ENCODE measurements at regions not wholly inside any gene's neighbourhood (a gene's known extent, or its start where the extent isn't known, plus 50 kb on each side); places are given as distances from the start of the nearest gene placed in this dataset.

DNA sequence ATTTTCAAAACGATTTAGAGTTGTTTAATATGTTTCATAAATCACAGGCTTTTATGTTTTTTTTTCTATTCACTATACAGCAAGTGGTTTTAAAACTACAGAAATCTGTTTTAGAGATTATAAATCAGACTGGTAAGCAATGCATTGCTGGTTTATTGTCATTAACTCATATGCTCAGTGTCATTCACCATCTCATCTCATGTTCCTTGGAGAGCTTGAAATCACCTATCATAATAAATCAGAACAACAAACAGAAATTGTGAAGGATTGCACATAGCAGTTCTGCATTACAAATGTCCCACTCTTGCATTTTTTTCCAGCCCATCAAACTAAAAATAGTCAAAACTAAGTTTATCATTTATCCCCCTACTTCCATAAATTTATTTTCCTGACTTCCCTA is 470.8 kb downstream of the FSCB start:
- no peak overlapping the region for H3K4me3 ChIP-seq (ENCODE audit: low read depth, low read length)
- no peaks in the 10 kb centered on the region for H3K4me1 ChIP-seq
- H3K27me3 ChIP-seq = no peaks in the 10 kb centered on the region
- TF ChIP-seq, protein P1, sequence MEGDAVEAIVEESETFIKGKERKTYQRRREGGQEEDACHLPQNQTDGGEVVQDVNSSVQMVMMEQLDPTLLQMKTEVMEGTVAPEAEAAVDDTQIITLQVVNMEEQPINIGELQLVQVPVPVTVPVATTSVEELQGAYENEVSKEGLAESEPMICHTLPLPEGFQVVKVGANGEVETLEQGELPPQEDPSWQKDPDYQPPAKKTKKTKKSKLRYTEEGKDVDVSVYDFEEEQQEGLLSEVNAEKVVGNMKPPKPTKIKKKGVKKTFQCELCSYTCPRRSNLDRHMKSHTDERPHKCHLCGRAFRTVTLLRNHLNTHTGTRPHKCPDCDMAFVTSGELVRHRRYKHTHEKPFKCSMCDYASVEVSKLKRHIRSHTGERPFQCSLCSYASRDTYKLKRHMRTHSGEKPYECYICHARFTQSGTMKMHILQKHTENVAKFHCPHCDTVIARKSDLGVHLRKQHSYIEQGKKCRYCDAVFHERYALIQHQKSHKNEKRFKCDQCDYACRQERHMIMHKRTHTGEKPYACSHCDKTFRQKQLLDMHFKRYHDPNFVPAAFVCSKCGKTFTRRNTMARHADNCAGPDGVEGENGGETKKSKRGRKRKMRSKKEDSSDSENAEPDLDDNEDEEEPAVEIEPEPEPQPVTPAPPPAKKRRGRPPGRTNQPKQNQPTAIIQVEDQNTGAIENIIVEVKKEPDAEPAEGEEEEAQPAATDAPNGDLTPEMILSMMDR (IDR thresholded peaks at IDR 0.05; ENCODE audit: low read depth, low read length) = no peak
- H3K9me3 ChIP-seq = no peaks in the 10 kb centered on the region; the same call in 1 of the 2 replicates
- no peak for DNase-seq
- no peaks in the 10 kb centered on the region for H3K36me3 ChIP-seq

DNA sequence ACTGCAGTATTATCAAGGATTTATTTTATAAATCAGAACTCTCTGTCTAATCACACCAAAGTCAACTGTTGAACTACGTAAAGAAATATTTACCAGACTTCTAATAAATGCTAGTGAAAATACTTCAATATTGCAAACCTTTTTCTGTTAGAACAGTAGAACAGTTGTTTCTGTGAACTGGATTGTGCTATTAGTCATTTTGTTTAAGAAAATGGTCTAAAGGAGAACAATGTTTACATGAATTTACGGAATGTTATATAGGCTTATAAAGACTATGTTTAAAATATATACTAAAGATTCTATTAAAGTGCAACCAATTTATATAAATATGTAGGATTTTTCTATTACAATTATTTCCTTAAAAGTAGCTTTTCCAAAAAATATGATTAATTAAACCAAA is 471.4 kb downstream of the FSCB start:
- Histone ChIP-seq H3K4me1 (no peaks in the 10 kb centered on the region), H3K9me3 (no peaks in the 10 kb centered on the region; the same call in 1 of the 2 replicates), H3K4me3 (ENCODE audit: low read depth, low read length) (no peak overlapping the region), H3K27me3 (no peaks in the 10 kb centered on the region), H3K36me3 (no peaks in the 10 kb centered on the region)
- no peak for DNase-seq
- TF ChIP-seq, protein P1 (IDR thresholded peaks at IDR 0.05; ENCODE audit: low read depth, low read length) = no peak

- Histone ChIP-seq H3K27me3 (no peaks in the 10 kb centered on the region), H3K36me3 (no peaks in the 10 kb centered on the region), H3K9me3 (no peaks in the 10 kb centered on the region), H3K4me3 (ENCODE audit: low read depth, low read length) (no peak overlapping the region), H3K4me1 (no peaks in the 10 kb centered on the region)
- TF ChIP-seq, protein P1 (IDR thresholded peaks at IDR 0.05; ENCODE audit: low read depth, low read length) = no peak
- DNase-seq = no peak
Observed at GRCh38 chr14:44030831-44031383, 476.2 kb downstream of the FSCB start.

GRCh38 chr14:44029933-44030332 is 477.1 kb downstream of the FSCB start:
- no peaks in the 10 kb centered on the region for H3K36me3 ChIP-seq
- no peak for DNase-seq
- H3K4me1 ChIP-seq = no peaks in the 10 kb centered on the region
- H3K9me3 ChIP-seq = no peaks in the 10 kb centered on the region
- H3K27me3 ChIP-seq = no peaks in the 10 kb centered on the region
- H3K4me3 ChIP-seq (ENCODE audit: low read depth, low read length) = no peak overlapping the region
- TF ChIP-seq, protein P1 (IDR thresholded peaks at IDR 0.05; ENCODE audit: low read depth, low read length) = no peak

GRCh38 chr14:44027397-44027796 is 479.7 kb downstream of the FSCB start:
- DNase-seq = no peak
- H3K27me3 ChIP-seq = no peaks in the 10 kb centered on the region
- TF ChIP-seq, protein P1 (IDR thresholded peaks at IDR 0.05; ENCODE audit: low read depth, low read length) = no peak

DNA sequence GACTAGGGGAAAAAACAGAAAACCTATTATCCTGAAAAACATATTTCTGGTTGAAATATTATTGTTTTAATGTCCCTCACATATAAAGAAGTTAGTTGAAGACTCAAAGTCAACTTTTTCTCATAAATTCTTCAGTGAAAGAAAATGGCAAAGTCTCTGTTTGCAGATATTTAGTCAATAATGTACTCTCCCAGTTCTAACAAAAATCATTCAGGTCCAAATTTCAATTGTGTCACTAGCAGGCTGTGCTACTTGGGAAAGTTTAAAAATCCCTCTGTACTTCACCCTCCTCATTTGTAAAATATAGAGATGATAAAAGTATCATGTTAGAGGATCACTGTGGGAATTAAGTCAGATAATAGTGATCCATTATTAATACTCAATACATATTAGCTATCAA is 496.5 kb downstream of the FSCB start:
- DNase-seq = no peak
- TF ChIP-seq, protein P1 (IDR thresholded peaks at IDR 0.05; ENCODE audit: low read depth, low read length) = no peak

More at GRCh38 chr14:44027397-44027796, 479.7 kb downstream of the FSCB start:
- no peak overlapping the region for H3K4me3 ChIP-seq (ENCODE audit: low read depth, low read length)
- no peaks in the 10 kb centered on the region for H3K4me1 ChIP-seq
- no peaks in the 10 kb centered on the region for H3K36me3 ChIP-seq
- no peaks in the 10 kb centered on the region for H3K9me3 ChIP-seq

More for the DNA sequence above, 496.5 kb downstream of the FSCB start:
- H3K27me3 ChIP-seq = no peaks in the 10 kb centered on the region
- no peaks in the 10 kb centered on the region for H3K4me1 ChIP-seq
- H3K4me3 ChIP-seq (ENCODE audit: low read depth, low read length) = no peak overlapping the region
- H3K9me3 ChIP-seq = no peaks in the 10 kb centered on the region; the same call in 1 of the 2 replicates
- H3K36me3 ChIP-seq = no peaks in the 10 kb centered on the region

Measured in BE2C (cell line).